ENCODE measurements at regions not wholly inside any gene's neighbourhood (a gene's known extent, or its start where the extent isn't known, plus 50 kb on each side); places are given as distances from the start of the nearest gene placed in this dataset.

DNA sequence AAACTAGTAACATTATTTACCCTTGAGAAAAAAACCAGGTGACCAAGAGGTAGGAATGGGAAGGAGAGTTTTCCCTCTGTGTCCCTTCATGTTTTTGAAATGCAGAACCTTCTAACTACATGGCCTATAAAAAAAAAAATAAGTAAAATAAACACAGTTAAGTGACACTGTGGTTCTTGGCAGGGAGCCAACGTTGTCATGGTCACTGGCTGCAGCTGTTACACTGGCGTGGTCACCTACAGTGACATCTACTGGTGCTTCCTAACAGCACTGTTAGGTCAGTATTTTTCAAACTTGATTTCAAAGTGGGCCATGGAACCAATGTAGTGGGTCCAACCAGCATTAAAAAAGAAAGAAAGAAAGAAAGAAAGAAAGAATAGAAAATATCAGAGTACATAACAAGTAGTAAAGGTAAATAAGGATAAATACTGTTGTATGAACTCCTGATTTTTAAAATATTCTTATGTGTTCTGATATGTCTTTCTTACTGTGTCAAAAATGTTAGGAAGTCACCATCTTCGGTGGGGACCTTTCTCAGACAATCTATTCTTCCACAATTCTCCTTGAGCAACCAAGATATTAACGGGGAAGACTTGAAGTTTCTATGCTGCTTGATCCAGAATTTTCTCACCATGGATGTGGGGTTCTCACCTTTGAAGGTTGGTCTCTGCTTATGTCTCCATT is 59.1 kb upstream of the PJA2 start:
- Mint-ChIP-seq H3K4me3 (no peak overlapping the region), H3K27ac (no peak overlapping the region), H3K9me3 (no peaks in the 10 kb centered on the region), H3K27me3 (ENCODE audit: low read depth) (no peaks in the 10 kb centered on the region), H3K4me1 (peaks cover 3% of the 10 kb centered on the region), H3K36me3 (no peaks in the 10 kb centered on the region)
- TF ChIP-seq CTCF (IDR thresholded peaks at IDR 0.05; ENCODE audit: unreplicated experiment), result peak; percentile 39
- peak; percentile 89 to 93 for DNase-seq (ENCODE audit: low spot score in 2 of 2, unreplicated experiment in 2 of 2)

DNA sequence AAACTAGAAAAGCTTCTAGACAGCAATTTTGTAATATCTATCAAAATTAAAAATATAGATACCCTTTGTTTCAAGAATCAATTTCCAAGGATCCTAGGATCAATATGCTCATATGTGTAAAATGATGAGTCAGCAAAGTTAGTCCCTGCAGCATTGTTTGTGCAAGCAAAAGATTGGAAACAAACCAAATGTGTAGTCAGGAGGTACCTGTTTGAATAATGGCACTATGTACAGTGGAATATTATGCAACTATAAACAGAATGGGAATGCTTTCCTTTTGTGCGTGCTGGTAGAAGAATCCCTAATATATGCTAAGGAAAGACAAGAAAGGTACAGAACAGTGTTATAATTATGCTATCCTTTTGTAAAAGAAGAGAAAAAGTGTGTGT is 58.5 kb upstream of the PJA2 start:
- TF ChIP-seq CTCF (IDR thresholded peaks at IDR 0.05; ENCODE audit: unreplicated experiment), result no peak
- Mint-ChIP-seq H3K9me3 (no peaks in the 10 kb centered on the region), H3K27me3 (ENCODE audit: low read depth) (no peaks in the 10 kb centered on the region), H3K4me1 (peaks cover 3% of the 10 kb centered on the region), H3K4me3 (no peak overlapping the region), H3K36me3 (no peaks in the 10 kb centered on the region), H3K27ac (no peak overlapping the region)
- DNase-seq (ENCODE audit: low spot score in 2 of 2, unreplicated experiment in 2 of 2), result no peak

- Mint-ChIP-seq H3K36me3 (no peaks in the 10 kb centered on the region), H3K4me3 (no peak overlapping the region), H3K4me1 (peaks cover 3% of the 10 kb centered on the region), H3K27ac (no peak overlapping the region), H3K27me3 (ENCODE audit: low read depth) (no peaks in the 10 kb centered on the region), H3K9me3 (no peaks in the 10 kb centered on the region)
- no peak for DNase-seq (ENCODE audit: low spot score in 2 of 2, unreplicated experiment in 2 of 2)
- TF ChIP-seq CTCF (IDR thresholded peaks at IDR 0.05; ENCODE audit: unreplicated experiment), result no peak
Observed at GRCh38 chr5:109467058-109467457, 57.3 kb upstream of the PJA2 start.

Measured in mesothelial cell of epicardium (in vitro differentiated cells).